AG09309 (cell line): ENCODE measurements at regions not wholly inside any gene's neighbourhood (a gene's known extent, or its start where the extent isn't known, plus 50 kb on each side); places are given as distances from the start of the nearest gene placed in this dataset.

Experiments used
- DNase-seq: peaks from one replicate; pipeline ENCODE4 v3.0.0-alpha.2; 2010; ENCODE audit warnings: low read depth
- H3K4me3 ChIP-seq: 2 replicates; pipeline ENCODE4 v1.5.1; 2011; ENCODE audit warnings: mild to moderate bottlenecking, low read depth, low read length, moderate library complexity; ENCODE audit not compliant: control insufficient read depth
- CTCF ChIP-seq: IDR thresholded peaks from 2 replicates; pipeline ENCODE4 v1.5.1; 2011; ENCODE audit warnings: mild to moderate bottlenecking, low read depth, low read length, inconsistent platforms; ENCODE audit not compliant: insufficient read depth, control insufficient read depth; ENCODE audit errors: missing control alignments

GRCh38 chr12:39040275-39040674 lies 134.9 kb upstream of the CPNE8 start:
- DNase-seq = no peak
- TF ChIP-seq CTCF = no peak
- no peak overlapping the region for H3K4me3 ChIP-seq

- DNase-seq = no peak
- no peak for TF ChIP-seq CTCF
- H3K4me3 ChIP-seq = no peak overlapping the region
Observed at GRCh38 chr12:39037115-39037514, 131.7 kb upstream of the CPNE8 start.

- no peak overlapping the region for H3K4me3 ChIP-seq
Observed at GRCh38 chr12:39036105-39036504, 130.7 kb upstream of the CPNE8 start.

GRCh38 chr12:39033782-39034181 lies 128.4 kb upstream of the CPNE8 start:
- H3K4me3 ChIP-seq = no peak overlapping the region
- DNase-seq = no peak
- TF ChIP-seq CTCF = no peak

More at GRCh38 chr12:39036105-39036504, 130.7 kb upstream of the CPNE8 start:
- TF ChIP-seq CTCF = no peak
- no peak for DNase-seq

GRCh38 chr12:39032448-39032847 lies 127.1 kb upstream of the CPNE8 start:
- DNase-seq = no peak
- H3K4me3 ChIP-seq = no peak overlapping the region
- TF ChIP-seq CTCF = no peak

- TF ChIP-seq CTCF = no peak
- DNase-seq = no peak
- H3K4me3 ChIP-seq = no peak overlapping the region
Observed at GRCh38 chr12:39032034-39032433, 126.6 kb upstream of the CPNE8 start.

- DNase-seq = no peak
- no peak overlapping the region for H3K4me3 ChIP-seq
- TF ChIP-seq CTCF = no peak
Observed at GRCh38 chr12:39028382-39028781, 123.0 kb upstream of the CPNE8 start.
